Spinal cord (tissue), 9 donors: ENCODE measurements at regions not wholly inside any gene's neighbourhood (a gene's known extent, or its start where the extent isn't known, plus 50 kb on each side); places are given as distances from the start of the nearest gene placed in this dataset.
A peak's percentile ranks its signal among the peaks of the same experiment; 100 is the strongest.

Experiments
- DNase-seq, 6 donors: peaks; one replicate each; pipeline versions ENCODE4 v3.0.0 to v3.0.0-alpha.2; 2013 to 2015; ENCODE audit warnings: low spot score in 6 of 6, low read depth in 4 of 6
- H3K27ac ChIP-seq: one replicate; pipeline ENCODE4 v1.5.1; 2013; ENCODE audit warnings: low read depth, low read length, control low read depth
- H3K27me3 ChIP-seq: one replicate; pipeline ENCODE4 v1.6.1; 2013; ENCODE audit warnings: low read length; ENCODE audit not compliant: control insufficient read depth, insufficient read depth
- H3K36me3 ChIP-seq: one replicate; pipeline ENCODE4 v1.6.1; 2013; ENCODE audit warnings: low read length; ENCODE audit not compliant: control insufficient read depth, insufficient read depth
- H3K4me1 ChIP-seq: one replicate; pipeline ENCODE4 v1.6.1; 2013; ENCODE audit warnings: low read length; ENCODE audit not compliant: control insufficient read depth, insufficient read depth
- H3K4me3 ChIP-seq: one replicate; pipeline ENCODE4 v1.5.1; 2013; ENCODE audit warnings: low read depth, low read length, control low read depth
- H3K9me3 ChIP-seq: one replicate; pipeline ENCODE4 v1.6.1; 2013; ENCODE audit warnings: low read length; ENCODE audit not compliant: control insufficient read depth, insufficient read depth
- WGBS: methylation state at CpG from one replicate; pipeline ENCODE4 v1.1.5; 2013; ENCODE audit warnings: missing lambda C conversion rate; ENCODE audit not compliant: insufficient coverage; 5-methylcytosine and 5-hydroxymethylcytosine counted together
- donor health status: healthy.

GRCh38 chr3:107441617-107442016 lies 64.4 kb downstream of the CCDC54 start:
- WGBS, result 40% methylated on average over 5 of the region's 6 CpGs
- H3K36me3 ChIP-seq, result no peaks in the 10 kb centered on the region

GRCh38 chr3:107443461-107443860 lies 66.2 kb downstream of the CCDC54 start:
- WGBS, result no CpG with 5 or more reads among the region's 2 CpGs
- Histone ChIP-seq H3K4me1 (no peaks in the 10 kb centered on the region), H3K27ac (no peak overlapping the region), H3K9me3 (no peaks in the 10 kb centered on the region), H3K36me3 (no peaks in the 10 kb centered on the region), H3K4me3 (no peak overlapping the region), H3K27me3 (no peaks in the 10 kb centered on the region)
- no peak for DNase-seq

More at GRCh38 chr3:107441617-107442016, 64.4 kb downstream of the CCDC54 start:
- Histone ChIP-seq H3K27me3 (no peaks in the 10 kb centered on the region), H3K4me1 (no peaks in the 10 kb centered on the region), H3K4me3 (no peak overlapping the region), H3K9me3 (no peaks in the 10 kb centered on the region), H3K27ac (no peak overlapping the region)
- no peak for DNase-seq

- Histone ChIP-seq H3K9me3 (no peaks in the 10 kb centered on the region), H3K4me1 (no peaks in the 10 kb centered on the region), H3K4me3 (no peak overlapping the region), H3K27me3 (no peaks in the 10 kb centered on the region), H3K36me3 (no peaks in the 10 kb centered on the region), H3K27ac (no peak overlapping the region)
- DNase-seq, result no peak
- WGBS, result 100% methylated on average over 1 of the region's 1 CpG
Measured at GRCh38 chr3:107446706-107447105, 69.5 kb downstream of the CCDC54 start.

- Histone ChIP-seq H3K4me1 (no peaks in the 10 kb centered on the region), H3K27me3 (no peaks in the 10 kb centered on the region), H3K9me3 (no peaks in the 10 kb centered on the region), H3K4me3 (no peak overlapping the region), H3K27ac (no peak overlapping the region), H3K36me3 (no peaks in the 10 kb centered on the region)
- WGBS, result 86% methylated on average over 2 of the region's 2 CpGs
- DNase-seq, result no peak
Measured at GRCh38 chr3:107450254-107450893, 72.4 kb upstream of the BBX start.

GRCh38 chr3:107452436-107452835 lies 70.3 kb upstream of the BBX start:
- Histone ChIP-seq H3K4me3 (no peak overlapping the region), H3K9me3 (no peaks in the 10 kb centered on the region), H3K36me3 (no peaks in the 10 kb centered on the region), H3K4me1 (no peaks in the 10 kb centered on the region), H3K27ac (no peak overlapping the region), H3K27me3 (no peaks in the 10 kb centered on the region)
- no peak for DNase-seq
- WGBS, result no CpG with 5 or more reads among the region's 2 CpGs

GRCh38 chr3:107453504-107453903 lies 69.3 kb upstream of the BBX start:
- no peaks in the 10 kb centered on the region for H3K27me3 ChIP-seq
- no CpG with 5 or more reads among the region's 2 CpGs for WGBS
- H3K4me3 ChIP-seq, result no peak overlapping the region
- no peak for DNase-seq
- H3K36me3 ChIP-seq, result no peaks in the 10 kb centered on the region
- H3K9me3 ChIP-seq, result no peaks in the 10 kb centered on the region
- H3K4me1 ChIP-seq, result no peaks in the 10 kb centered on the region
- no peak overlapping the region for H3K27ac ChIP-seq

GRCh38 chr3:107455621-107456020 lies 67.1 kb upstream of the BBX start:
- no peaks in the 10 kb centered on the region for H3K9me3 ChIP-seq
- H3K27me3 ChIP-seq, result no peaks in the 10 kb centered on the region
- H3K4me1 ChIP-seq, result no peaks in the 10 kb centered on the region
- no peak overlapping the region for H3K4me3 ChIP-seq
- H3K27ac ChIP-seq, result no peak overlapping the region
- no CpG with 5 or more reads among the region's 1 CpG for WGBS
- H3K36me3 ChIP-seq, result no peaks in the 10 kb centered on the region
- no peak for DNase-seq

GRCh38 chr3:107456501-107456900 lies 66.3 kb upstream of the BBX start:
- DNase-seq, result no peak
- H3K27ac ChIP-seq, result no peak overlapping the region
- 82% methylated on average over 1 of the region's 1 CpG for WGBS
- no peaks in the 10 kb centered on the region for H3K27me3 ChIP-seq
- H3K4me1 ChIP-seq, result no peaks in the 10 kb centered on the region
- H3K9me3 ChIP-seq, result no peaks in the 10 kb centered on the region
- H3K4me3 ChIP-seq, result no peak overlapping the region
- H3K36me3 ChIP-seq, result no peaks in the 10 kb centered on the region

GRCh38 chr3:107458871-107459270 lies 63.9 kb upstream of the BBX start:
- Histone ChIP-seq H3K4me3 (no peak overlapping the region), H3K36me3 (no peaks in the 10 kb centered on the region), H3K27ac (no peak overlapping the region), H3K4me1 (no peaks in the 10 kb centered on the region), H3K27me3 (no peaks in the 10 kb centered on the region), H3K9me3 (no peaks in the 10 kb centered on the region)
- peak in 1 of 6 donors; percentile 18 for DNase-seq

- no peaks in the 10 kb centered on the region for H3K27me3 ChIP-seq
- no peaks in the 10 kb centered on the region for H3K36me3 ChIP-seq
- no peak overlapping the region for H3K27ac ChIP-seq
- no peak for DNase-seq
- H3K4me1 ChIP-seq, result no peaks in the 10 kb centered on the region
- no peaks in the 10 kb centered on the region for H3K9me3 ChIP-seq
- H3K4me3 ChIP-seq, result no peak overlapping the region
- WGBS, result 92% methylated on average over 2 of the region's 5 CpGs
Measured at GRCh38 chr3:107461721-107462120, 61.0 kb upstream of the BBX start.
